ENCODE measurements at regions not wholly inside any gene's neighbourhood (a gene's known extent, or its start where the extent isn't known, plus 50 kb on each side); places are given as distances from the start of the nearest gene placed in this dataset.

DNA sequence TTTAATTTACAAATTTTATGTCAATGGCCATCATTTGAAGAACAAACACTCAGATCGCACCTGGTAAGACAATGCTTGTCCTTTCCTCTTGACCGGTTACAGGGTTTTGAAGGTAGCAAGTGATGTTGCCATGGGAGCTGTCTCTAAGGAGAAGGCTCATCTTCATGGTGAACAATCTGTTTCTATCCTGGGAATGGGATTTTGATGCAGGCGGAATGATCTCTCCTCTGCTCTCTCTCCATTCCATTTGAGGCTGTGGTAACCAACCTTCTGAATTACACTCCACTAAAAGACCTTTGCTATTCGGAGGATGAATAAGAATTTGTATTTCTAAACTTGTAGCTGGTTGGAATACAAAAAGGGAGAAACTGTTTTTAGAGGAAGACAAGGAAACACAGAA, 57.9 kb upstream of the SLC5A9 start:
- DNase-seq (ENCODE audit: low read depth), result no peak
- TF ChIP-seq, protein P1, sequence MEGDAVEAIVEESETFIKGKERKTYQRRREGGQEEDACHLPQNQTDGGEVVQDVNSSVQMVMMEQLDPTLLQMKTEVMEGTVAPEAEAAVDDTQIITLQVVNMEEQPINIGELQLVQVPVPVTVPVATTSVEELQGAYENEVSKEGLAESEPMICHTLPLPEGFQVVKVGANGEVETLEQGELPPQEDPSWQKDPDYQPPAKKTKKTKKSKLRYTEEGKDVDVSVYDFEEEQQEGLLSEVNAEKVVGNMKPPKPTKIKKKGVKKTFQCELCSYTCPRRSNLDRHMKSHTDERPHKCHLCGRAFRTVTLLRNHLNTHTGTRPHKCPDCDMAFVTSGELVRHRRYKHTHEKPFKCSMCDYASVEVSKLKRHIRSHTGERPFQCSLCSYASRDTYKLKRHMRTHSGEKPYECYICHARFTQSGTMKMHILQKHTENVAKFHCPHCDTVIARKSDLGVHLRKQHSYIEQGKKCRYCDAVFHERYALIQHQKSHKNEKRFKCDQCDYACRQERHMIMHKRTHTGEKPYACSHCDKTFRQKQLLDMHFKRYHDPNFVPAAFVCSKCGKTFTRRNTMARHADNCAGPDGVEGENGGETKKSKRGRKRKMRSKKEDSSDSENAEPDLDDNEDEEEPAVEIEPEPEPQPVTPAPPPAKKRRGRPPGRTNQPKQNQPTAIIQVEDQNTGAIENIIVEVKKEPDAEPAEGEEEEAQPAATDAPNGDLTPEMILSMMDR (IDR thresholded peaks at IDR 0.05; ENCODE audit: insufficient read depth, low read length, poor library complexity, severe bottlenecking), result no peak
- Histone ChIP-seq H3K27me3 (ENCODE audit: control insufficient read depth, insufficient read depth, low read length) (no peaks in the 10 kb centered on the region), H3K36me3 (ENCODE audit: control insufficient read depth, insufficient read depth, low read length) (no peaks in the 10 kb centered on the region), H3K4me3 (ENCODE audit: low read depth, low read length) (no peak overlapping the region)

DNA sequence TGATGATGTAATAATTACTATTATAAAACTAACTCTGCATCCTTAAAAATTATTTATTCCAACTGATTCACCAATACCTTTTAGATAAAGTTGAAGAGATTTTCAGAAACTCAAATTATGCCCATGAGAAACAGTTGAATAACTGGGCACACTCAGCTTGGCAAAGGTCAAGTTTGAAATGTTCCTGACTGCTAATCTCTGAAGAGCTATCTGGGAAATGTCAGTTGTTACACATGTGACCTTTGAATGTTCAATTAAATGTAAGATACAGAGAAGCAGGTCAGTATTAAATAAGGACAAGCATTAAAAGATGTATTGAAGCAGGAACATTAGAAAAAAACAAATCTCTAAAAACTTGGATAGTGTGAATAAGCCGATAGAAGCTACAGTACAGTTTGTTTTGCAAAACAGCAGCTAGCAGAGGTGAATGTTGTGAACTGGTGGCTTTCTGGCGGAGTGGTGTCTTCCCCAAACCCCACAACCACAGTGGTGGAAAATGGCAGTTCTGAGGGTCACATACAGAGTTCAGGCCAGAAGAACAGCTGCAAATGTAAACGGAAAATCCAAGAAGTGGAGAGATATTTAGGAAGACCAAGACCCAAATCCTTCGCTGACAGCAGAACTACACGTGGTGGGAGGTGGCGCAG, 61.9 kb upstream of the SLC5A9 start:
- TF ChIP-seq, protein P1 (IDR thresholded peaks at IDR 0.05; ENCODE audit: insufficient read depth, low read length, poor library complexity, severe bottlenecking), result no peak
- no peaks in the 10 kb centered on the region for H3K36me3 ChIP-seq (ENCODE audit: control insufficient read depth, insufficient read depth, low read length)
- no peak for DNase-seq (ENCODE audit: low read depth)
- H3K4me3 ChIP-seq (ENCODE audit: low read depth, low read length), result no peak overlapping the region
- H3K27me3 ChIP-seq (ENCODE audit: control insufficient read depth, insufficient read depth, low read length), result no peaks in the 10 kb centered on the region

DNA sequence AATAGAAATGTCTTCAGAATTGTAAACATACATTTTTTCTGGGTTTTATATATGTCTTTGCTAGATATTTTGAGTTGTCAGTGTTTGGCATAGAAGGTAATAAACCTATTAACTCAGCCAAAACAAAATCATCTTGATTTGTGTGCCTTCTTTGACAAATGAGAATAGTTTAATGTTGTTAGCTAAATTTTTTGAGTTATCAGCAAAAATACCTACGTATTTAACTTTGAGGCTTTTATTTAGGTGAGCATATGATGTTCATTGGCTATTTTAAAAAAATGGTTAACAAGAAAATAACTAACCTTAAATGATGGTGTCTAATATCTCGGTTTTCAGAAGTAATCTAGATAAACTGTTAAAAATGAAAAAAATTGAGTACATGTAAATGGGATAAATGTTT, 83.2 kb upstream of the SLC5A9 start:
- H3K27me3 ChIP-seq (ENCODE audit: control insufficient read depth, insufficient read depth, low read length), result no peaks in the 10 kb centered on the region
- TF ChIP-seq, protein P1 (IDR thresholded peaks at IDR 0.05; ENCODE audit: insufficient read depth, low read length, poor library complexity, severe bottlenecking), result no peak
- DNase-seq (ENCODE audit: low read depth), result no peak
- no peaks in the 10 kb centered on the region for H3K36me3 ChIP-seq (ENCODE audit: control insufficient read depth, insufficient read depth, low read length)
- no peak overlapping the region for H3K4me3 ChIP-seq (ENCODE audit: low read depth, low read length)

DNA sequence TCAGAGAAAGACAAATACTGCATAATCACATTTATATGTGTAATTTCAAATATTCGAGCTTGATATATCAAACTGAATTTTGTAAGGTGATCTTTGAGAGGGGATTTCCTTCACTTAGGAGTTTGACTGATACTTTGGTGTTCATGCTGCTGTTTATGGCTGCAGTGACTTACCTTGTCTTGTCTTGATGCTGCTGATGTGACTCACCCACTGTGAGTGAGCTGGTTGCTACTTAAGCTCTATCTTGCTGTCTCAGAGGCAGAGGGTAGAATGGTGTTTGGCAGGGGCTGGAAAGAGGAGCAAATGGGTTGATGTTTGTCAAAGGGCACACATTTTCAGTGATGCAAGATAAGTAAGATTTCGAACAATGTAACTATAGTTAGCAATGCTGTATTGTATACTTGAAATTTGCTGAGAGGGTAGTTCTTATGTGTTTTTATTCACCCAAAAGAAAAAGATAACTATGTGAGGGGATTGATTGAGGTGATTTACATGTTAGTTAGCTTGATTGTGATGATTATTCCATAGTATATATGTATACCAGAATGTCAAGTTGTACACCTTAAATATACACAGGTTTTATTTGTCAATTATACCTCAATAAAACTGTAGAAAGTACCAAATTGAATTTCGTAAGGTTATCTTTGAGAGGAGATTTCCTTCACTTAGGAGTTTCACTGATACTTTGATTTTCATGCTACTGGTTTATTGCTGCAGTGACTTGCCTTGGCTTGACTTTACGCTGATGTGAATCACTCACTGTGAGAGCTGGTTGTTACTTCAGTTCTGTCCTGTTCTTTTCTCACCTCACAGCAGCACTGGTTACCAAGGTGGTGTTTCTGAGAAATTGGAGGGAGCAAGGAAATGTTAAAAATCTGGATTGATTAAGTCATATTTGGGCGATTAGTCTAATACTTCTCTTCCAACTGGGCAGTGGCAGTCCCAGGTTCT, 94.5 kb upstream of the SLC5A9 start:
- no peaks in the 10 kb centered on the region for H3K36me3 ChIP-seq (ENCODE audit: control insufficient read depth, insufficient read depth, low read length)
- H3K27me3 ChIP-seq (ENCODE audit: control insufficient read depth, insufficient read depth, low read length), result no peaks in the 10 kb centered on the region
- TF ChIP-seq, protein P1 (IDR thresholded peaks at IDR 0.05; ENCODE audit: insufficient read depth, low read length, poor library complexity, severe bottlenecking), result no peak
- DNase-seq (ENCODE audit: low read depth), result no peak
- H3K4me3 ChIP-seq (ENCODE audit: low read depth, low read length), result no peak overlapping the region

DNA sequence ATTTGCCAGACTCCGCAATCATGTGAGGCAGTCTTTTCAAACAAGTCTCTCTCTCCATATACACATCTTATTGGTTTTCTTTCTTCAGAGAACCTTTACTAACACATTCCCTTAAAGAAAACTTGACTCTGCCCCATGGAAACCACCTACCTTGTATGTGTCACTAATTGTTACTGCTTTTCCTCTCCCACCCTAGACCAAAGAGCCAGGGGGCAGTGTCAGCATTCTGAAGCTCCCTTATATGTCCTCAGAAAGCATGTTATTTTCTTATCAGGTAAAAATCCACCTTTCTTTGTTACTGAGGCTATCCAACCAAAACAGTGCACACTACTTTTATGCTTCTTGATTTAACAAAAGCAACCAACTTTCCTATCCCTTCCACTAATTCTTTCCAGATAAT, 98.9 kb upstream of the SLC5A9 start:
- Histone ChIP-seq H3K4me3 (ENCODE audit: low read depth, low read length) (no peak overlapping the region), H3K36me3 (ENCODE audit: control insufficient read depth, insufficient read depth, low read length) (no peaks in the 10 kb centered on the region), H3K27me3 (ENCODE audit: control insufficient read depth, insufficient read depth, low read length) (no peaks in the 10 kb centered on the region)
- DNase-seq (ENCODE audit: low read depth), result no peak
- TF ChIP-seq, protein P1 (IDR thresholded peaks at IDR 0.05; ENCODE audit: insufficient read depth, low read length, poor library complexity, severe bottlenecking), result no peak
